HEK293 (cell line): ENCODE measurements at regions not wholly inside any gene's neighbourhood (a gene's known extent, or its start where the extent isn't known, plus 50 kb on each side); places are given as distances from the start of the nearest gene placed in this dataset.

ENCODE experiments used
- CTCF ChIA-PET: fragments of 350-600 bp; formaldehyde crosslinking; extraction: SDS; loops from one replicate; lab custom pipeline; 2021; ENCODE audit warnings: antibody characterized with exemption; lab: Yijun Ruan, JAX
- POLR2A ChIA-PET: fragments of 300-600 bp; formaldehyde crosslinking; extraction: SDS; loops from one replicate; lab custom pipeline; 2020; ENCODE audit warnings: antibody characterized with exemption, inconsistent platforms; lab: Yijun Ruan, JAX
- H3K27ac ChIP-seq: fragments of 200-500 bp; sonication (Bioruptor generic); 2 replicates; pipeline ENCODE4 v1.5.1; 2014; ENCODE audit warnings: low read depth, low read length, control low read depth, inconsistent platforms; ENCODE audit errors: extremely low read depth
- H3K36me3 ChIP-seq, 2 experiments: fragments of 200-500 bp in 1 of 2; sonication (Bioruptor generic) in 1 of 2; 1 replicate in 1 of 2; 2 replicates in 1 of 2; pipeline ENCODE4 v1.5.1; 2014 to 2017; ENCODE audit warnings: inconsistent platforms in 2 of 2, low read length in 2 of 2; ENCODE audit not compliant: control insufficient read depth in 2 of 2, insufficient read depth in 1 of 2
- H3K4me1 ChIP-seq: fragments of 200-500 bp; sonication (Bioruptor generic); 2 replicates; pipeline ENCODE4 v1.5.1; 2014; ENCODE audit warnings: mild to moderate bottlenecking, low read length, inconsistent platforms; ENCODE audit not compliant: control insufficient read depth, insufficient read depth
- H3K4me3 ChIP-seq: 2 replicates; pipeline ENCODE4 v1.5.1; 2011; ENCODE audit warnings: low read depth, mild to moderate bottlenecking, control low read depth, low read length, moderate library complexity
- H3K9me3 ChIP-seq: fragments of 200-500 bp; sonication (Bioruptor generic); 2 replicates; pipeline ENCODE4 v1.5.1; 2014; ENCODE audit warnings: low read depth, low read length, inconsistent platforms; ENCODE audit not compliant: control insufficient read depth, insufficient read depth
- GFI1B ChIP-seq: fragments of 450-650 bp; formaldehyde crosslinking; IDR thresholded peaks from 2 replicates; pipeline ENCODE4 v1.5.1; 2016; ENCODE audit warnings: missing biosample characterization, missing genetic modification characterization
- OSR2 ChIP-seq: fragments of 450-650 bp; formaldehyde crosslinking; IDR thresholded peaks from 2 replicates; pipeline ENCODE4 v1.5.1; 2016; ENCODE audit warnings: missing biosample characterization, missing genetic modification characterization
- REST ChIP-seq: fragments of 450-650 bp; formaldehyde crosslinking; IDR thresholded peaks from 2 replicates; pipeline ENCODE4 v1.5.1; 2016; ENCODE audit warnings: missing biosample characterization, missing genetic modification characterization
- SCRT2 ChIP-seq: fragments of 450-650 bp; formaldehyde crosslinking; IDR thresholded peaks from 2 replicates; pipeline ENCODE4 v1.5.1; 2016; ENCODE audit warnings: missing biosample characterization, missing genetic modification characterization
- ZBTB1 ChIP-seq: fragments of 450-650 bp; formaldehyde crosslinking; IDR thresholded peaks from 2 replicates; pipeline ENCODE4 v1.5.1; 2016; ENCODE audit warnings: missing biosample characterization, missing genetic modification characterization
- ZBTB26 ChIP-seq: fragments of 450-650 bp; formaldehyde crosslinking; optimal IDR thresholded peaks from 2 replicates; pipeline ENCODE3; 2016; ENCODE audit warnings: missing biosample characterization, mild to moderate bottlenecking, missing genetic modification characterization
- ZBTB6 ChIP-seq: fragments of 450-650 bp; formaldehyde crosslinking; IDR thresholded peaks from 2 replicates; pipeline ENCODE4 v1.5.1; 2017; ENCODE audit warnings: missing biosample characterization, missing genetic modification characterization
- ZNF223 ChIP-seq: fragments of 450-650 bp; formaldehyde crosslinking; IDR thresholded peaks from 2 replicates; pipeline ENCODE4 v1.5.1; 2016; ENCODE audit warnings: missing biosample characterization, missing genetic modification characterization
- ZNF239 ChIP-seq: fragments of 450-650 bp; formaldehyde crosslinking; IDR thresholded peaks from 2 replicates; pipeline ENCODE4 v1.5.1; 2016; ENCODE audit warnings: missing biosample characterization, missing genetic modification characterization
- ZNF26 ChIP-seq: fragments of 450-650 bp; formaldehyde crosslinking; IDR thresholded peaks from 2 replicates; pipeline ENCODE4 v1.5.1; 2016; ENCODE audit warnings: missing biosample characterization, missing genetic modification characterization
- ZNF585B ChIP-seq: fragments of 450-650 bp; formaldehyde crosslinking; IDR thresholded peaks from 2 replicates; pipeline ENCODE4 v1.5.1; 2016; ENCODE audit warnings: missing biosample characterization, missing genetic modification characterization
- ZNF621 ChIP-seq: fragments of 450-650 bp; formaldehyde crosslinking; IDR thresholded peaks from 2 replicates; pipeline ENCODE4 v1.5.1; 2017; ENCODE audit warnings: missing biosample characterization, missing genetic modification characterization
- ZNF626 ChIP-seq: fragments of 450-650 bp; sonication (Bioruptor Pico); formaldehyde crosslinking; IDR thresholded peaks from 2 replicates; pipeline ENCODE4 v1.5.1; 2018; ENCODE audit warnings: missing biosample characterization, missing genetic modification characterization, inconsistent platforms
- ZNF768 ChIP-seq: fragments of 450-650 bp; formaldehyde crosslinking; IDR thresholded peaks from 2 replicates; pipeline ENCODE4 v1.5.1; 2018; ENCODE audit warnings: missing biosample characterization, mild to moderate bottlenecking, missing genetic modification characterization
- ZNF776 ChIP-seq: fragments of 450-650 bp; formaldehyde crosslinking; IDR thresholded peaks from 2 replicates; pipeline ENCODE4 v1.5.0; 2017; ENCODE audit warnings: missing biosample characterization, missing genetic modification characterization, borderline replicate concordance
- ZNF843 ChIP-seq: fragments of 450-650 bp; formaldehyde crosslinking; IDR thresholded peaks from 2 replicates; pipeline ENCODE4 v1.5.1; 2016; ENCODE audit warnings: missing biosample characterization, missing genetic modification characterization
- TF ChIP-seq, protein P1 (sequence below): fragments of 450-650 bp; formaldehyde crosslinking; IDR thresholded peaks from 2 replicates; pipeline ENCODE4 v1.5.1; 2017; ENCODE audit warnings: missing biosample characterization, missing genetic modification characterization

DNA sequence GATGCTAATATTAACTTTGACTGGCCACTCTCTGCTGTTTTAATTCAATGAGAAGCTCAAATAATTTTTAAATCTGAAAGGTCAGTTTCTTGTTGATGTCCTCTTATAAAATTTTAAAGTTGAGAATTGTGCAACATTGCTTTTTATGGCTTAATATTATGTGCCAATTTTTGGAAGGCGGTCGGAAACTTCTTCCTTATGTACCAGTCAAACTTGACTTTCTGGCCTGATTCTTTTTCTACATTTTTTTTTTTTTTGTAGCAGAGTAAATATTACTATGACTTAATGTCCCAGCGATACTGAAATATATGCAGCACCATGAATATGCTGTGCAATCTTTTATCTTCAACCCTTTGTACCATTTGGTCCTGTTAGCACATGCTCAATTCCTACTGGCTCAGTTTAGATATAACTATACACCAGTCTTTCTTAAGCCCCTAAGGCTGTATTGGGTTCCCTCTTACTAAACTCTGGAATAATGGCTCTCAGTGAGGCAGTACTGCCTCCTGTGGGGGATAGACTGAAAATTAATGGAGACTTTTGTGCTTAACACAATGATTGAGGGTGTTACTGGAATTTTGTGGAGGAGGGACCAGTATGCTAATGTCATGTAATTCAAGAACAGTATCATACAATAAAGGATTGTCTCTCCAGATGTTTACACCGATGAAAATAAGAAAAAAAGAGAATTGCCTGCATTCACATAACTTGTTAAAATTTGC lies 156.4 kb upstream of the SYNCRIP start (continued):
- TF ChIP-seq REST (tag by site-specific recombination) (no peak), ZNF776 (tag by site-specific recombination) (no peak), ZBTB26 (tag by site-specific recombination) (no peak), ZNF843 (tag by site-specific recombination) (no peak)
- TF ChIP-seq, protein P1, sequence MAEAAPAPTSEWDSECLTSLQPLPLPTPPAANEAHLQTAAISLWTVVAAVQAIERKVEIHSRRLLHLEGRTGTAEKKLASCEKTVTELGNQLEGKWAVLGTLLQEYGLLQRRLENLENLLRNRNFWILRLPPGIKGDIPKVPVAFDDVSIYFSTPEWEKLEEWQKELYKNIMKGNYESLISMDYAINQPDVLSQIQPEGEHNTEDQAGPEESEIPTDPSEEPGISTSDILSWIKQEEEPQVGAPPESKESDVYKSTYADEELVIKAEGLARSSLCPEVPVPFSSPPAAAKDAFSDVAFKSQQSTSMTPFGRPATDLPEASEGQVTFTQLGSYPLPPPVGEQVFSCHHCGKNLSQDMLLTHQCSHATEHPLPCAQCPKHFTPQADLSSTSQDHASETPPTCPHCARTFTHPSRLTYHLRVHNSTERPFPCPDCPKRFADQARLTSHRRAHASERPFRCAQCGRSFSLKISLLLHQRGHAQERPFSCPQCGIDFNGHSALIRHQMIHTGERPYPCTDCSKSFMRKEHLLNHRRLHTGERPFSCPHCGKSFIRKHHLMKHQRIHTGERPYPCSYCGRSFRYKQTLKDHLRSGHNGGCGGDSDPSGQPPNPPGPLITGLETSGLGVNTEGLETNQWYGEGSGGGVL (tag by site-specific recombination) = no peak
- TF ChIP-seq, all 188 proteins: peak for 0

GRCh38 chr6:85797993-85798392 lies 155.3 kb upstream of the SYNCRIP start:
- Histone ChIP-seq H3K9me3 (no peaks in the 10 kb centered on the region), H3K4me1 (no peaks in the 10 kb centered on the region), H3K36me3 (no peaks in the 10 kb centered on the region), H3K4me3 (no peak overlapping the region), H3K27ac (no peak overlapping the region)
- ChIA-PET POLR2A (no interaction called here), CTCF (no interaction called here)
- TF ChIP-seq ZNF26 (tag by site-specific recombination) (no peak), SCRT2 (no peak), ZNF626 (no peak), REST (tag by site-specific recombination) (no peak), ZBTB6 (tag by site-specific recombination) (no peak), ZNF585B (tag by site-specific recombination) (no peak), ZNF621 (no peak), ZNF239 (tag by site-specific recombination) (no peak), ZNF768 (tag by site-specific recombination) (no peak), ZNF223 (no peak), OSR2 (tag by site-specific recombination) (no peak), GFI1B (tag by site-specific recombination) (no peak), ZBTB1 (tag by site-specific recombination) (no peak)
